ENCODE measurements at regions not wholly inside any gene's neighbourhood (a gene's known extent, or its start where the extent isn't known, plus 50 kb on each side); places are given as distances from the start of the nearest gene placed in this dataset.

- TF ChIP-seq POLR2A (IDR thresholded peaks at IDR 0.05) (no peak), CTCF (IDR thresholded peaks at IDR 0.05) (no peak)
Measured at GRCh38 chr6:21874372-21874771, 280.8 kb downstream of the SOX4 start.
